ENCODE measurements at regions not wholly inside any gene's neighbourhood (a gene's known extent, or its start where the extent isn't known, plus 50 kb on each side); places are given as distances from the start of the nearest gene placed in this dataset.

DNA sequence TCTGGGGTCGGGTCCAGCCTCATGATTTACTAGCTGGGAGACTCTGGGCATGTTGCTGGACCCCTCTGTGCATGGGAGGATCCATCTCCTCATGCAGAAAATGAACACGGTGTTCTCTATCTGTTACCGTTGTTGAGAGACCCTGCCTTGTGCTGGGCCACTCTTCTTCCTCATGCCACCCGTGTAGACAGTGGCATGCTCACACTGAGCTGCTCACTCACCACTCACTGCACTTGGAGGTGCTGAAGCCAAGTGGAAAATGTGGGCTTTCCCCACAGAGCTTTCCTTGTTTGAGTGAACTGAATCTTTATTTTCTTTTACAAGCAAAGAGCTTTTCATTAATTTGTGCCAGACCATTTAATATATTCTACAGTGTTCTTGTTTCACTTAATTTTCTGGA, 77.5 kb upstream of the GDF10 start:
- H3K9me3 ChIP-seq (ENCODE audit: control insufficient read depth, insufficient read depth, low read depth, low read length): no peaks in the 10 kb centered on the region
- no peak overlapping the region for H3K9ac ChIP-seq (ENCODE audit: insufficient read depth, low read length)
- H3K4me1 ChIP-seq (ENCODE audit: control insufficient read depth, extremely low read depth, insufficient read depth, low read length): no peaks in the 10 kb centered on the region
- H3K79me2 ChIP-seq (ENCODE audit: control insufficient read depth, insufficient read depth, low read length): no peaks in the 10 kb centered on the region
- TF ChIP-seq EZH2 (IDR thresholded peaks at IDR 0.05; ENCODE audit: low read length, missing control alignments): no peak
- TF ChIP-seq, protein P1, sequence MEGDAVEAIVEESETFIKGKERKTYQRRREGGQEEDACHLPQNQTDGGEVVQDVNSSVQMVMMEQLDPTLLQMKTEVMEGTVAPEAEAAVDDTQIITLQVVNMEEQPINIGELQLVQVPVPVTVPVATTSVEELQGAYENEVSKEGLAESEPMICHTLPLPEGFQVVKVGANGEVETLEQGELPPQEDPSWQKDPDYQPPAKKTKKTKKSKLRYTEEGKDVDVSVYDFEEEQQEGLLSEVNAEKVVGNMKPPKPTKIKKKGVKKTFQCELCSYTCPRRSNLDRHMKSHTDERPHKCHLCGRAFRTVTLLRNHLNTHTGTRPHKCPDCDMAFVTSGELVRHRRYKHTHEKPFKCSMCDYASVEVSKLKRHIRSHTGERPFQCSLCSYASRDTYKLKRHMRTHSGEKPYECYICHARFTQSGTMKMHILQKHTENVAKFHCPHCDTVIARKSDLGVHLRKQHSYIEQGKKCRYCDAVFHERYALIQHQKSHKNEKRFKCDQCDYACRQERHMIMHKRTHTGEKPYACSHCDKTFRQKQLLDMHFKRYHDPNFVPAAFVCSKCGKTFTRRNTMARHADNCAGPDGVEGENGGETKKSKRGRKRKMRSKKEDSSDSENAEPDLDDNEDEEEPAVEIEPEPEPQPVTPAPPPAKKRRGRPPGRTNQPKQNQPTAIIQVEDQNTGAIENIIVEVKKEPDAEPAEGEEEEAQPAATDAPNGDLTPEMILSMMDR (conservative IDR thresholded peaks at IDR 0.05 in 1 of 2, IDR thresholded peaks at IDR 0.05 in 1 of 2; ENCODE audit: low read depth in 1 of 2, low read length in 2 of 2): no peak
- H3K27me3 ChIP-seq (ENCODE audit: control insufficient read depth, insufficient read depth, low read length): no peaks in the 10 kb centered on the region
- H3K36me3 ChIP-seq (ENCODE audit: control insufficient read depth, insufficient read depth, low read length): no peaks in the 10 kb centered on the region
- no peaks in the 10 kb centered on the region for H4K20me1 ChIP-seq (ENCODE audit: control insufficient read depth, extremely low read depth, insufficient read depth, low read length)
- no peak overlapping the region for H3K4me2 ChIP-seq (ENCODE audit: extremely low read depth, insufficient read depth, low read length)
- DNase-seq (ENCODE audit: low read depth in 2 of 2): no peak
- no peak overlapping the region for H2AFZ ChIP-seq (ENCODE audit: low read length)
- H3K4me3 ChIP-seq (replicated peaks in 1 of 4; ENCODE audit: control extremely low read depth in 1 of 4, insufficient read depth in 1 of 4, low read depth in 3 of 4, low read length in 4 of 4): no peak overlapping the region
- H3K27ac ChIP-seq (ENCODE audit: insufficient read depth, low read length): no peak overlapping the region

GRCh38 chr10:47223236-47223635, 76.8 kb upstream of the GDF10 start:
- no peaks in the 10 kb centered on the region for H4K20me1 ChIP-seq (ENCODE audit: control insufficient read depth, extremely low read depth, insufficient read depth, low read length)
- no peak overlapping the region for H3K27ac ChIP-seq (ENCODE audit: insufficient read depth, low read length)
- no peak overlapping the region for H3K4me3 ChIP-seq (replicated peaks in 1 of 4; ENCODE audit: control extremely low read depth in 1 of 4, insufficient read depth in 1 of 4, low read depth in 3 of 4, low read length in 4 of 4)
- DNase-seq (ENCODE audit: low read depth in 2 of 2): no peak
- no peaks in the 10 kb centered on the region for H3K9me3 ChIP-seq (ENCODE audit: control insufficient read depth, insufficient read depth, low read depth, low read length)
- H3K4me2 ChIP-seq (ENCODE audit: extremely low read depth, insufficient read depth, low read length): no peak overlapping the region
- H3K27me3 ChIP-seq (ENCODE audit: control insufficient read depth, insufficient read depth, low read length): no peaks in the 10 kb centered on the region
- no peak for TF ChIP-seq EZH2 (IDR thresholded peaks at IDR 0.05; ENCODE audit: low read length, missing control alignments)
- TF ChIP-seq, protein P1 (conservative IDR thresholded peaks at IDR 0.05 in 1 of 2, IDR thresholded peaks at IDR 0.05 in 1 of 2; ENCODE audit: low read depth in 1 of 2, low read length in 2 of 2): no peak
- H2AFZ ChIP-seq (ENCODE audit: low read length): no peak overlapping the region
- no peaks in the 10 kb centered on the region for H3K36me3 ChIP-seq (ENCODE audit: control insufficient read depth, insufficient read depth, low read length)
- H3K4me1 ChIP-seq (ENCODE audit: control insufficient read depth, extremely low read depth, insufficient read depth, low read length): no peaks in the 10 kb centered on the region
- H3K9ac ChIP-seq (ENCODE audit: insufficient read depth, low read length): no peak overlapping the region
- no peaks in the 10 kb centered on the region for H3K79me2 ChIP-seq (ENCODE audit: control insufficient read depth, insufficient read depth, low read length)

- H3K9me3 ChIP-seq (ENCODE audit: control insufficient read depth, insufficient read depth, low read depth, low read length): no peaks in the 10 kb centered on the region
- no peak overlapping the region for H2AFZ ChIP-seq (ENCODE audit: low read length)
- no peaks in the 10 kb centered on the region for H3K36me3 ChIP-seq (ENCODE audit: control insufficient read depth, insufficient read depth, low read length)
- no peak overlapping the region for H3K27ac ChIP-seq (ENCODE audit: insufficient read depth, low read length)
- H3K27me3 ChIP-seq (ENCODE audit: control insufficient read depth, insufficient read depth, low read length): no peaks in the 10 kb centered on the region
- H3K79me2 ChIP-seq (ENCODE audit: control insufficient read depth, insufficient read depth, low read length): no peaks in the 10 kb centered on the region
- no peaks in the 10 kb centered on the region for H4K20me1 ChIP-seq (ENCODE audit: control insufficient read depth, extremely low read depth, insufficient read depth, low read length)
- TF ChIP-seq EZH2 (IDR thresholded peaks at IDR 0.05; ENCODE audit: low read length, missing control alignments): no peak
- TF ChIP-seq, protein P1 (conservative IDR thresholded peaks at IDR 0.05 in 1 of 2, IDR thresholded peaks at IDR 0.05 in 1 of 2; ENCODE audit: low read depth in 1 of 2, low read length in 2 of 2): no peak
- no peak overlapping the region for H3K9ac ChIP-seq (ENCODE audit: insufficient read depth, low read length)
- H3K4me2 ChIP-seq (ENCODE audit: extremely low read depth, insufficient read depth, low read length): no peak overlapping the region
- no peak for DNase-seq (ENCODE audit: low read depth in 2 of 2)
- no peak overlapping the region for H3K4me3 ChIP-seq (replicated peaks in 1 of 4; ENCODE audit: control extremely low read depth in 1 of 4, insufficient read depth in 1 of 4, low read depth in 3 of 4, low read length in 4 of 4)
- H3K4me1 ChIP-seq (ENCODE audit: control insufficient read depth, extremely low read depth, insufficient read depth, low read length): no peaks in the 10 kb centered on the region
Measured at GRCh38 chr10:47224546-47225218, 75.3 kb upstream of the GDF10 start.

Measured in fibroblast of lung (primary cell).